ENCODE measurements at regions not wholly inside any gene's neighbourhood (a gene's known extent, or its start where the extent isn't known, plus 50 kb on each side); places are given as distances from the start of the nearest gene placed in this dataset.

DNA sequence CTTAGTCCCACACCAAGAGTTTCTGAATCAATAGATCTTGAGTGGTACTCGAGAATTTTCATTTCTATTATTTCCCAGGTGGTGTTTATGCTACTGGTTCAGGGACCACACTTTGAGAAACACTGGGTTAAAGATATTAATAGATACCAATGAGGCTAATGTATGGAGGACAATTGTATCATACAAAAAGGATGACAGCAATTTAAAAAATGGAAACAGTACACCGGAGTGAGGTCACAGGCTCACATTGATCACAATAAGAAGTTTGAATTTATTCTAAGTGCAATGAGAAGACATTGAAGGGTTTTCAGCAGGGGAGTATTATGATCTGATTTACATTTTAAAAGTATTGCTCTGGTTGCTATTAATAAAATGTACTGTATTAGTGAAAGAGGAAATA is 488.3 kb downstream of the PCDH17 start:
- Histone ChIP-seq H3K9me3 (ENCODE audit: control insufficient read depth in 1 of 2, insufficient read depth in 1 of 2, low read length in 2 of 2) (peaks cover 0 to 5% of the 10 kb centered on the region in 2 experiments), H3K4me3 (ENCODE audit: low read length) (no peak overlapping the region), H3K4me1 (ENCODE audit: insufficient read depth, low read length) (no peaks in the 10 kb centered on the region), H3K36me3 (ENCODE audit: insufficient read depth, low read length) (no peaks in the 10 kb centered on the region), H3K27me3 (ENCODE audit: control insufficient read depth in 1 of 2, insufficient read depth in 2 of 2, low read length in 2 of 2) (no peaks in the 10 kb centered on the region), H3K27ac (ENCODE audit: low read depth in 1 of 2, low read length in 2 of 2) (no peak overlapping the region)
- DNase-seq (no peak), ATAC-seq (ENCODE audit: poor library complexity) (no peak)
- peaks cover 19% of the 10 kb centered on the region for H3K9me3 Mint-ChIP-seq
- no peaks in the 10 kb centered on the region for H3K27me3 Mint-ChIP-seq
- H3K27ac Mint-ChIP-seq, result no peak overlapping the region
- ChIA-PET CTCF (no interaction called here), POLR2A (no interaction called here)
- H3K4me3 Mint-ChIP-seq, result no peak overlapping the region
- no peaks in the 10 kb centered on the region for H3K4me1 Mint-ChIP-seq (ENCODE audit: low read depth)
- intact Hi-C loops (cut with DNase I, micrococcal nuclease), result no loop called here
- TF ChIP-seq, protein P1, sequence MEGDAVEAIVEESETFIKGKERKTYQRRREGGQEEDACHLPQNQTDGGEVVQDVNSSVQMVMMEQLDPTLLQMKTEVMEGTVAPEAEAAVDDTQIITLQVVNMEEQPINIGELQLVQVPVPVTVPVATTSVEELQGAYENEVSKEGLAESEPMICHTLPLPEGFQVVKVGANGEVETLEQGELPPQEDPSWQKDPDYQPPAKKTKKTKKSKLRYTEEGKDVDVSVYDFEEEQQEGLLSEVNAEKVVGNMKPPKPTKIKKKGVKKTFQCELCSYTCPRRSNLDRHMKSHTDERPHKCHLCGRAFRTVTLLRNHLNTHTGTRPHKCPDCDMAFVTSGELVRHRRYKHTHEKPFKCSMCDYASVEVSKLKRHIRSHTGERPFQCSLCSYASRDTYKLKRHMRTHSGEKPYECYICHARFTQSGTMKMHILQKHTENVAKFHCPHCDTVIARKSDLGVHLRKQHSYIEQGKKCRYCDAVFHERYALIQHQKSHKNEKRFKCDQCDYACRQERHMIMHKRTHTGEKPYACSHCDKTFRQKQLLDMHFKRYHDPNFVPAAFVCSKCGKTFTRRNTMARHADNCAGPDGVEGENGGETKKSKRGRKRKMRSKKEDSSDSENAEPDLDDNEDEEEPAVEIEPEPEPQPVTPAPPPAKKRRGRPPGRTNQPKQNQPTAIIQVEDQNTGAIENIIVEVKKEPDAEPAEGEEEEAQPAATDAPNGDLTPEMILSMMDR (IDR thresholded peaks at IDR 0.05), result no peak
- no peaks in the 10 kb centered on the region for H3K36me3 Mint-ChIP-seq (ENCODE audit: low read depth)

GRCh38 chr13:58126496-58126895 is 495.0 kb downstream of the PCDH17 start:
- peaks cover 0 to 3% of the 10 kb centered on the region in 2 experiments for H3K9me3 ChIP-seq (ENCODE audit: control insufficient read depth in 1 of 2, insufficient read depth in 1 of 2, low read length in 2 of 2)
- intact Hi-C loops (cut with DNase I, micrococcal nuclease), result no loop called here
- peaks cover 15% of the 10 kb centered on the region for H3K9me3 Mint-ChIP-seq
- TF ChIP-seq, protein P1 (IDR thresholded peaks at IDR 0.05), result no peak
- no peaks in the 10 kb centered on the region for H3K27me3 ChIP-seq (ENCODE audit: control insufficient read depth in 1 of 2, insufficient read depth in 2 of 2, low read length in 2 of 2)
- ChIA-PET POLR2A (no interaction called here), CTCF (no interaction called here)
- DNase-seq (no peak), ATAC-seq (ENCODE audit: poor library complexity) (no peak)
- H3K27me3 Mint-ChIP-seq, result no peaks in the 10 kb centered on the region
- H3K27ac ChIP-seq (ENCODE audit: low read depth in 1 of 2, low read length in 2 of 2), result no peak overlapping the region
- H3K36me3 Mint-ChIP-seq (ENCODE audit: low read depth), result no peaks in the 10 kb centered on the region
- no peak overlapping the region for H3K4me3 Mint-ChIP-seq
- H3K4me1 Mint-ChIP-seq (ENCODE audit: low read depth), result no peaks in the 10 kb centered on the region
- H3K4me1 ChIP-seq (ENCODE audit: insufficient read depth, low read length), result no peaks in the 10 kb centered on the region
- no peak overlapping the region for H3K4me3 ChIP-seq (ENCODE audit: low read length)
- H3K36me3 ChIP-seq (ENCODE audit: insufficient read depth, low read length), result no peaks in the 10 kb centered on the region
- H3K27ac Mint-ChIP-seq, result no peak overlapping the region

DNA sequence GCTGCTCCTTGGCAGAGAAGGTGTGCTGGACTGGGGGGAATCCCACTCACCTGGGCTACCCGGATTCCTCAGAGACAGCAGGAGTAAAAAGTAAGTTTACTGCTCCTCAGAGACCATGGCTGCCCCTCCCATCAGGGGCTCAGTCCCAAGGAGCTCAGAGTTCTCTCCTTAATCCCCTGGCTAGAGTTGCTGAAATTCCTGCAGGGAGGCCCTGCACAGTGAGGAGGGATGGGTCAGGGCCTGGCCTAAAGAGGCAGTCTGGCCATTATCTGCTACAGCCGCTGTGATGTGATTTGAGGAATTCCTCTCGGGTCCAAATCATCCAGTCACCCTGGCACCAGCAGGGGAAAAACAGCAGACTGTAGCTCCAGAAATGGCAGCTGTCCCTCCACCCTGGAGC is 502.5 kb downstream of the PCDH17 start:
- TF ChIP-seq, protein P1 (IDR thresholded peaks at IDR 0.05), result no peak
- Mint-ChIP-seq H3K9me3 (peaks cover 17% of the 10 kb centered on the region), H3K4me1 (ENCODE audit: low read depth) (no peaks in the 10 kb centered on the region), H3K36me3 (ENCODE audit: low read depth) (no peaks in the 10 kb centered on the region), H3K27me3 (no peaks in the 10 kb centered on the region), H3K4me3 (no peak overlapping the region), H3K27ac (no peak overlapping the region)
- Histone ChIP-seq H3K4me1 (ENCODE audit: insufficient read depth, low read length) (no peaks in the 10 kb centered on the region), H3K27ac (ENCODE audit: low read depth in 1 of 2, low read length in 2 of 2) (no peak overlapping the region), H3K36me3 (ENCODE audit: insufficient read depth, low read length) (no peaks in the 10 kb centered on the region), H3K4me3 (ENCODE audit: low read length) (no peak overlapping the region), H3K27me3 (ENCODE audit: control insufficient read depth in 1 of 2, insufficient read depth in 2 of 2, low read length in 2 of 2) (no peaks in the 10 kb centered on the region), H3K9me3 (ENCODE audit: control insufficient read depth in 1 of 2, insufficient read depth in 1 of 2, low read length in 2 of 2) (peaks cover 0 to 14% of the 10 kb centered on the region in 2 experiments)
- DNase-seq (no peak), ATAC-seq (ENCODE audit: poor library complexity) (no peak)
- ChIA-PET POLR2A (no interaction called here), CTCF (no interaction called here)
- intact Hi-C loops (cut with DNase I, micrococcal nuclease), result no loop called here

All from CD4-positive, alpha-beta T cell (primary cell).